Liver (tissue), 8 donors: ENCODE measurements at regions not wholly inside any gene's neighbourhood (a gene's known extent, or its start where the extent isn't known, plus 50 kb on each side); places are given as distances from the start of the nearest gene placed in this dataset.

ENCODE experiments used
- DNase-seq: peaks from one replicate; pipeline ENCODE4 v3.0.0-alpha.2; 2017; ENCODE audit warnings: low spot score
- H3K27ac ChIP-seq, 2 donors: one replicate each; pipeline ENCODE4 v1.7.0; 2013; ENCODE audit warnings: inconsistent platforms in 2 of 2, low read length in 2 of 2, control low read depth in 1 of 2, low read depth in 1 of 2, mild to moderate bottlenecking in 1 of 2
- H3K27me3 ChIP-seq, 4 donors: one replicate each; pipeline versions ENCODE4 v1.6.1 to v1.7.0; 2013; ENCODE audit warnings: low read length in 3 of 4, inconsistent platforms in 1 of 4, mild to moderate bottlenecking in 1 of 4, moderate library complexity in 1 of 4; ENCODE audit not compliant: control insufficient read depth in 4 of 4, insufficient read depth in 4 of 4
- H3K36me3 ChIP-seq, 4 donors: one replicate each; pipeline versions ENCODE4 v1.6.1 to v1.7.0; 2013; ENCODE audit warnings: low read length in 3 of 4, mild to moderate bottlenecking in 3 of 4, low read depth in 1 of 4, moderate library complexity in 1 of 4; ENCODE audit not compliant: control insufficient read depth in 4 of 4, insufficient read depth in 3 of 4
- H3K4me1 ChIP-seq, 4 donors: one replicate each; pipeline versions ENCODE4 v1.6.1 to v1.7.0; 2013; ENCODE audit warnings: low read length in 3 of 4, mild to moderate bottlenecking in 3 of 4, moderate library complexity in 1 of 4; ENCODE audit not compliant: control insufficient read depth in 4 of 4, insufficient read depth in 4 of 4
- H3K4me3 ChIP-seq, 3 donors: one replicate each; pipeline versions ENCODE4 v1.6.1 to v1.7.0; 2013; ENCODE audit warnings: low read length in 3 of 3, control low read depth in 1 of 3, low read depth in 1 of 3, mild to moderate bottlenecking in 1 of 3
- H3K9ac ChIP-seq, 2 donors: one replicate each; pipeline ENCODE4 v1.7.0; 2013; ENCODE audit warnings: low read length in 2 of 2, mild to moderate bottlenecking in 2 of 2, moderate library complexity in 2 of 2, control low read depth in 1 of 2, low read depth in 1 of 2
- H3K9me3 ChIP-seq, 4 donors: one replicate each; pipeline versions ENCODE4 v1.6.1 to v1.7.0; 2013; ENCODE audit warnings: low read length in 3 of 4; ENCODE audit not compliant: control insufficient read depth in 4 of 4
- ATF3 ChIP-seq: IDR thresholded peaks from 2 replicates; pipeline ENCODE4 v1.6.1; 2016; ENCODE audit warnings: antibody characterized with exemption
- CTCF ChIP-seq: fragments of 150-350 bp; IDR thresholded peaks from 2 replicates; pipeline ENCODE4 v1.5.1; 2017; ENCODE audit warnings: improper control_type of control experiment, low read depth, low read length; ENCODE audit not compliant: missing input control
- EGR1 ChIP-seq, 2 donors: IDR thresholded peaks; 2 replicates each; pipeline ENCODE4 v1.6.1; 2016 to 2018; ENCODE audit warnings: antibody characterized with exemption in 2 of 2, low read depth in 2 of 2
- FOXA1 ChIP-seq: IDR thresholded peaks from 2 replicates; pipeline ENCODE4 v1.6.1; 2016; ENCODE audit warnings: antibody characterized with exemption
- GABPA ChIP-seq, 2 donors: IDR thresholded peaks in 1 of 2; conservative IDR thresholded peaks in 1 of 2; 2 replicates each; pipeline ENCODE4 v1.6.1; 2016; ENCODE audit warnings: antibody characterized with exemption in 2 of 2, mild to moderate bottlenecking in 1 of 2, moderate library complexity in 1 of 2
- HNF4A ChIP-seq, 2 donors: conservative IDR thresholded peaks; 2 replicates each; pipeline ENCODE4 v1.6.1; 2016; ENCODE audit warnings: antibody characterized with exemption in 2 of 2, mild to moderate bottlenecking in 2 of 2
- HNF4G ChIP-seq: IDR thresholded peaks from 2 replicates; pipeline ENCODE4 v1.6.1; 2016; ENCODE audit warnings: antibody characterized with exemption
- JUND ChIP-seq, 2 donors: IDR thresholded peaks; 2 replicates each; pipeline ENCODE4 v1.6.1; 2016; ENCODE audit warnings: antibody characterized with exemption in 2 of 2
- MAX ChIP-seq: IDR thresholded peaks from 2 replicates; pipeline ENCODE4 v1.6.1; 2016; ENCODE audit warnings: antibody characterized with exemption
- NR2F2 ChIP-seq: IDR thresholded peaks from 2 replicates; pipeline ENCODE4 v1.6.1; 2016; ENCODE audit warnings: antibody characterized with exemption
- RAD21 ChIP-seq, 2 donors: IDR thresholded peaks; 2 replicates each; pipeline ENCODE4 v1.6.1; 2016; ENCODE audit warnings: antibody characterized with exemption in 2 of 2, mild to moderate bottlenecking in 2 of 2
- REST ChIP-seq: IDR thresholded peaks from 2 replicates; pipeline ENCODE4 v1.6.1; 2016; ENCODE audit warnings: antibody characterized with exemption, mild to moderate bottlenecking
- RXRA ChIP-seq, 2 donors: IDR thresholded peaks; 2 replicates each; pipeline ENCODE4 v1.6.1; 2017 to 2018; ENCODE audit warnings: antibody characterized with exemption in 2 of 2, mild to moderate bottlenecking in 1 of 2
- SP1 ChIP-seq: IDR thresholded peaks from 2 replicates; pipeline ENCODE4 v1.6.1; 2018; ENCODE audit warnings: antibody characterized with exemption, mild to moderate bottlenecking
- TAF1 ChIP-seq: conservative IDR thresholded peaks from 2 replicates; pipeline ENCODE4 v1.6.1; 2016; ENCODE audit warnings: antibody characterized with exemption, mild to moderate bottlenecking
- YY1 ChIP-seq: IDR thresholded peaks from 2 replicates; pipeline ENCODE4 v1.6.1; 2016; ENCODE audit warnings: antibody characterized with exemption, mild to moderate bottlenecking
- ZBTB33 ChIP-seq: IDR thresholded peaks from 2 replicates; pipeline ENCODE4 v1.6.1; 2016; ENCODE audit warnings: antibody characterized with exemption
- WGBS: extraction: QIAGEN DNeasy Blood & Tissue Kit; methylation state at CpG from one replicate; pipeline ENCODE4 v1.1.7; 2013; 5-methylcytosine and 5-hydroxymethylcytosine counted together
- donor health status: healthy.
- donor health status: healthy.
- donor health status: healthy.
- donor health status: healthy.
- donor health status: healthy.

- H3K9me3 ChIP-seq, result no peaks in the 10 kb centered on the region
- no peak for TF ChIP-seq HNF4A (conservative IDR thresholded peaks at IDR 0.05)
- TF ChIP-seq ZBTB33, result no peak
- no peak for TF ChIP-seq ATF3
- no peak for TF ChIP-seq EGR1 (IDR thresholded peaks at IDR 0.05; ENCODE audit: low read depth in 2 of 2)
- TF ChIP-seq TAF1, result no peak
- no peak for TF ChIP-seq MAX
- no peak for TF ChIP-seq FOXA1
- no peak for TF ChIP-seq NR2F2
- TF ChIP-seq RXRA (IDR thresholded peaks at IDR 0.05), result no peak
- TF ChIP-seq REST, result no peak
- no peak for TF ChIP-seq RAD21 (IDR thresholded peaks at IDR 0.05)
- no peak for TF ChIP-seq HNF4G
- no peak for TF ChIP-seq GABPA (IDR thresholded peaks at IDR 0.05 in 1 of 2, conservative IDR thresholded peaks at IDR 0.05 in 1 of 2)
- no peak for TF ChIP-seq SP1
- no peak for TF ChIP-seq JUND (IDR thresholded peaks at IDR 0.05)
- TF ChIP-seq CTCF, result no peak
- TF ChIP-seq YY1, result no peak
- H3K27me3 ChIP-seq, result no peaks in the 10 kb centered on the region
- DNase-seq, result no peak
- no peaks in the 10 kb centered on the region for H3K4me1 ChIP-seq
- no peak overlapping the region for H3K9ac ChIP-seq
- 92% methylated on average over 3 of the region's 3 CpGs for WGBS
- no peaks in the 10 kb centered on the region for H3K36me3 ChIP-seq
- H3K4me3 ChIP-seq, result no peak overlapping the region
- H3K27ac ChIP-seq, result no peak overlapping the region
Observed at GRCh38 chr13:99695857-99696256, 194.6 kb downstream of the TM9SF2 start.
